ENCODE measurements at regions not wholly inside any gene's neighbourhood (a gene's known extent, or its start where the extent isn't known, plus 50 kb on each side); places are given as distances from the start of the nearest gene placed in this dataset.
"Not testable (repeated sequence)": the region's sequence is repeated elsewhere in the genome, so short reads cannot be mapped to it uniquely, and the experiment has no call there.

GRCh38 chr4:63226229-63226628, 1183.0 kb downstream of the TECRL start:
- no peak for DNase-seq

GRCh38 chr4:63222466-63222865, 1186.8 kb downstream of the TECRL start:
- no peak for DNase-seq

GRCh38 chr4:63221477-63221876, 1187.8 kb downstream of the TECRL start:
- DNase-seq: no peak

GRCh38 chr4:63218856-63219255, 1190.4 kb downstream of the TECRL start:
- no peak for DNase-seq

- no peak for DNase-seq
Observed at GRCh38 chr4:63214076-63214475, 1195.2 kb downstream of the TECRL start.

- DNase-seq: no peak
Observed at GRCh38 chr4:63211776-63212479, 1197.3 kb downstream of the TECRL start.

GRCh38 chr4:63211375-63211774, 1197.9 kb downstream of the TECRL start:
- no peak for DNase-seq

GRCh38 chr4:63193029-63193428, 1216.2 kb downstream of the TECRL start:
- not testable (repeated sequence) for DNase-seq

GRCh38 chr4:63171341-63171740, 1237.9 kb downstream of the TECRL start:
- no peak for DNase-seq

- DNase-seq: no peak
Observed at GRCh38 chr4:63170923-63171322, 1238.3 kb downstream of the TECRL start.

GRCh38 chr4:63169836-63170235, 1239.4 kb downstream of the TECRL start:
- DNase-seq: no peak

- no peak for DNase-seq
Observed at GRCh38 chr4:63155561-63155960, 1253.7 kb downstream of the TECRL start.

- no peak for DNase-seq
Observed at GRCh38 chr4:63123441-63123840, 1285.8 kb downstream of the TECRL start.

GRCh38 chr4:63122955-63123354, 1286.3 kb downstream of the TECRL start:
- no peak for DNase-seq

GRCh38 chr4:63106600-63106999, 1302.7 kb downstream of the TECRL start:
- no peak for DNase-seq

GRCh38 chr4:63105839-63106238, 1303.4 kb downstream of the TECRL start:
- no peak for DNase-seq

- DNase-seq: no peak
Observed at GRCh38 chr4:63090641-63091040, 1318.6 kb downstream of the TECRL start.

- DNase-seq: no peak
Observed at GRCh38 chr4:63085091-63085490, 1324.2 kb downstream of the TECRL start.

- no peak for DNase-seq
Observed at GRCh38 chr4:63080934-63081333, 1328.3 kb downstream of the TECRL start.

GRCh38 chr4:63063760-63064159, 1345.5 kb downstream of the TECRL start:
- DNase-seq: no peak

GRCh38 chr4:63062891-63063290, 1346.4 kb downstream of the TECRL start:
- not testable (repeated sequence) for DNase-seq

GRCh38 chr4:63049726-63050125, 1359.5 kb downstream of the TECRL start:
- no peak for DNase-seq

GRCh38 chr4:63049278-63049677, 1360.0 kb downstream of the TECRL start:
- DNase-seq: no peak

GRCh38 chr4:63036159-63036866, 1372.9 kb downstream of the TECRL start:
- no peak for DNase-seq
